Left ventricle myocardium inferior (tissue), 1 donor: ENCODE measurements at regions not wholly inside any gene's neighbourhood (a gene's known extent, or its start where the extent isn't known, plus 50 kb on each side); places are given as distances from the start of the nearest gene placed in this dataset.

Experiments used
- DNase-seq: peaks from one replicate; pipeline ENCODE4 v3.0.0-alpha.2; 2020
- H3K27ac ChIP-seq: fragments of 200-600 bp; replicated peaks from 2 replicates; pipeline ENCODE4 v1.8.0; 2021
- H3K27me3 ChIP-seq: fragments of 200-600 bp; 2 replicates; pipeline ENCODE4 v1.8.0; 2021; ENCODE audit warnings: low read depth
- H3K36me3 ChIP-seq: fragments of 200-600 bp; 2 replicates; pipeline ENCODE4 v1.8.0; 2021
- H3K4me1 ChIP-seq: fragments of 200-600 bp; 2 replicates; pipeline ENCODE4 v1.8.0; 2021
- H3K4me3 ChIP-seq: fragments of 200-600 bp; 2 replicates; pipeline ENCODE4 v1.8.0; 2021; ENCODE audit warnings: mild to moderate bottlenecking, moderate library complexity
- H3K9me3 ChIP-seq: fragments of 200-600 bp; replicated peaks from 2 replicates; pipeline ENCODE4 v1.8.0; 2021
- CTCF ChIP-seq: fragments of 200-600 bp; IDR thresholded peaks from 2 replicates; pipeline ENCODE4 v1.8.0; 2021; ENCODE audit warnings: antibody characterized with exemption, mild to moderate bottlenecking, borderline replicate concordance
- intact Hi-C: fragments of 100-400 bp; cut with micrococcal nuclease; formaldehyde crosslinking; loops from one replicate; pipeline ENCODE4 v1.11.0; 2022
- donor health status: DM: no; HTN: yes; CAD: no; lungs with severe emphysema.

GRCh38 chr14:42113358-42114069 is 506.8 kb downstream of the LRFN5 start:
- H3K27ac ChIP-seq: no peak overlapping the region
- H3K4me3 ChIP-seq: no peak overlapping the region
- H3K27me3 ChIP-seq: no peaks in the 10 kb centered on the region
- no peak for TF ChIP-seq CTCF
- no peaks in the 10 kb centered on the region for H3K4me1 ChIP-seq
- H3K36me3 ChIP-seq: no peaks in the 10 kb centered on the region
- DNase-seq: no peak
- peaks cover 43% of the 10 kb centered on the region for H3K9me3 ChIP-seq
- intact Hi-C loops: no loop called here

GRCh38 chr14:42112108-42112507 is 505.4 kb downstream of the LRFN5 start:
- H3K27ac ChIP-seq: no peak overlapping the region
- H3K27me3 ChIP-seq: no peaks in the 10 kb centered on the region
- DNase-seq: no peak
- no peaks in the 10 kb centered on the region for H3K4me1 ChIP-seq
- intact Hi-C loops: no loop called here
- H3K36me3 ChIP-seq: no peaks in the 10 kb centered on the region
- TF ChIP-seq CTCF: no peak
- H3K4me3 ChIP-seq: no peak overlapping the region
- peaks cover 48% of the 10 kb centered on the region for H3K9me3 ChIP-seq

- Histone ChIP-seq H3K9me3 (peaks cover 48% of the 10 kb centered on the region), H3K36me3 (no peaks in the 10 kb centered on the region), H3K4me1 (no peaks in the 10 kb centered on the region), H3K4me3 (no peak overlapping the region), H3K27me3 (no peaks in the 10 kb centered on the region), H3K27ac (no peak overlapping the region)
- intact Hi-C loops: no loop called here
- TF ChIP-seq CTCF: no peak
- no peak for DNase-seq
Measured at GRCh38 chr14:42111355-42111754, 504.7 kb downstream of the LRFN5 start.

GRCh38 chr14:42110167-42110566 is 503.5 kb downstream of the LRFN5 start:
- no peak for DNase-seq
- intact Hi-C loops: no loop called here
- Histone ChIP-seq H3K27ac (no peak overlapping the region), H3K9me3 (peaks cover 48% of the 10 kb centered on the region), H3K4me1 (no peaks in the 10 kb centered on the region), H3K4me3 (no peak overlapping the region), H3K36me3 (no peaks in the 10 kb centered on the region), H3K27me3 (no peaks in the 10 kb centered on the region)
- TF ChIP-seq CTCF: no peak

GRCh38 chr14:42095155-42095554 is 488.5 kb downstream of the LRFN5 start:
- no peak for TF ChIP-seq CTCF
- no peak for DNase-seq
- intact Hi-C loops: no loop called here
- Histone ChIP-seq H3K36me3 (no peaks in the 10 kb centered on the region), H3K27ac (no peak overlapping the region), H3K4me3 (no peak overlapping the region), H3K9me3 (peaks cover 12% of the 10 kb centered on the region), H3K27me3 (no peaks in the 10 kb centered on the region), H3K4me1 (no peaks in the 10 kb centered on the region)
